ENCODE measurements at regions not wholly inside any gene's neighbourhood (a gene's known extent, or its start where the extent isn't known, plus 50 kb on each side); places are given as distances from the start of the nearest gene placed in this dataset.

DNA sequence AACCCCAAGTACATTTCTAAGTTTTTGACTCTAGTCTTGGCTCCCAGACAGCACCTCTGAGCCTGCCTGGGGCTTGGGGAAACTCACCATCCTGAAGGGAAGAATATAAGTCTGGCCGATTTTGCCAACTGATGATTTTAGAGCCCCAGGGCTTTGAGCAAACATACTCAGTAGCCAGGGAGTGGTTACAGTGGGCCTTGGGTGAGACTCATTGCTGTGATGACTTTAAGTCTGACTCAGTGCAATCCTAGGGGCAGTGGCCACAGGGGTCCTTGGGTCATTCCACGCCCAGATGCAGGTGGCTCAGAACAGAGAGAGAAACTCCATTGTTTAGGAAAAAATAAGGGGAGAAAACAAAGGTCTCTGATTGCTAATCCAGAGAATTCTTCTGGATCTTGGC is 312.0 kb upstream of the EDIL3 start:
- no peak overlapping the region for H3K27ac Mint-ChIP-seq (ENCODE audit: unreplicated experiment)
- H3K4me3 Mint-ChIP-seq (ENCODE audit: unreplicated experiment) = no peak overlapping the region
- H3K36me3 Mint-ChIP-seq (ENCODE audit: unreplicated experiment) = peaks cover 15% of the 10 kb centered on the region

DNA sequence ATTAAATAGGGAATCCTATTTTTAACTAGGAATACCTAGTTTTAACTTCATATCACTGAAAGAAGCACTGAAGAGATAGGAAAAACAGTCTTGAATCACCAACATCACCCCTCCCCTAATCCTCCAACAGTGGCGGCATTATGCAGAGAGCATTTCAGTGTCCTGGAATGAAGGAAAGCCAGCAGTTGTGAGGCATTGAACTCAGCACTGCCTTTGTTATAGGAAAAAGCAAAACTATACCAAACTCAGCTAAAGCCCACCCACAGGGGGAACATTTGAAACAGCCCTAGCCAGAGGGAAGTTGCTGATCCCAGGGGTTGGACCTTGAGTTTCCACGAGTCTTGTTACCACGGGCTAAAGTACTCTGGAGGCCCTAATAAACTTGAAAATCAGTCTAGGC is 310.6 kb upstream of the EDIL3 start:
- Mint-ChIP-seq H3K4me3 (ENCODE audit: unreplicated experiment) (no peak overlapping the region), H3K27me3 (ENCODE audit: unreplicated experiment) (no peaks in the 10 kb centered on the region), H3K4me1 (ENCODE audit: low read depth, unreplicated experiment) (no peaks in the 10 kb centered on the region), H3K27ac (ENCODE audit: unreplicated experiment) (no peak overlapping the region), H3K9me3 (ENCODE audit: unreplicated experiment) (peaks cover 11% of the 10 kb centered on the region), H3K36me3 (ENCODE audit: unreplicated experiment) (peaks cover 15% of the 10 kb centered on the region)
- no peak for DNase-seq
- TF ChIP-seq, protein P1, sequence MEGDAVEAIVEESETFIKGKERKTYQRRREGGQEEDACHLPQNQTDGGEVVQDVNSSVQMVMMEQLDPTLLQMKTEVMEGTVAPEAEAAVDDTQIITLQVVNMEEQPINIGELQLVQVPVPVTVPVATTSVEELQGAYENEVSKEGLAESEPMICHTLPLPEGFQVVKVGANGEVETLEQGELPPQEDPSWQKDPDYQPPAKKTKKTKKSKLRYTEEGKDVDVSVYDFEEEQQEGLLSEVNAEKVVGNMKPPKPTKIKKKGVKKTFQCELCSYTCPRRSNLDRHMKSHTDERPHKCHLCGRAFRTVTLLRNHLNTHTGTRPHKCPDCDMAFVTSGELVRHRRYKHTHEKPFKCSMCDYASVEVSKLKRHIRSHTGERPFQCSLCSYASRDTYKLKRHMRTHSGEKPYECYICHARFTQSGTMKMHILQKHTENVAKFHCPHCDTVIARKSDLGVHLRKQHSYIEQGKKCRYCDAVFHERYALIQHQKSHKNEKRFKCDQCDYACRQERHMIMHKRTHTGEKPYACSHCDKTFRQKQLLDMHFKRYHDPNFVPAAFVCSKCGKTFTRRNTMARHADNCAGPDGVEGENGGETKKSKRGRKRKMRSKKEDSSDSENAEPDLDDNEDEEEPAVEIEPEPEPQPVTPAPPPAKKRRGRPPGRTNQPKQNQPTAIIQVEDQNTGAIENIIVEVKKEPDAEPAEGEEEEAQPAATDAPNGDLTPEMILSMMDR (IDR thresholded peaks at IDR 0.05; ENCODE audit: partially characterized antibody, unreplicated experiment) = no peak

More for the DNA sequence above, 312.0 kb upstream of the EDIL3 start:
- Mint-ChIP-seq H3K9me3 (ENCODE audit: unreplicated experiment) (peaks cover 11% of the 10 kb centered on the region), H3K27me3 (ENCODE audit: unreplicated experiment) (peaks cover 2% of the 10 kb centered on the region), H3K4me1 (ENCODE audit: low read depth, unreplicated experiment) (no peaks in the 10 kb centered on the region)
- DNase-seq = no peak
- TF ChIP-seq, protein P1 (IDR thresholded peaks at IDR 0.05; ENCODE audit: partially characterized antibody, unreplicated experiment) = no peak

DNA sequence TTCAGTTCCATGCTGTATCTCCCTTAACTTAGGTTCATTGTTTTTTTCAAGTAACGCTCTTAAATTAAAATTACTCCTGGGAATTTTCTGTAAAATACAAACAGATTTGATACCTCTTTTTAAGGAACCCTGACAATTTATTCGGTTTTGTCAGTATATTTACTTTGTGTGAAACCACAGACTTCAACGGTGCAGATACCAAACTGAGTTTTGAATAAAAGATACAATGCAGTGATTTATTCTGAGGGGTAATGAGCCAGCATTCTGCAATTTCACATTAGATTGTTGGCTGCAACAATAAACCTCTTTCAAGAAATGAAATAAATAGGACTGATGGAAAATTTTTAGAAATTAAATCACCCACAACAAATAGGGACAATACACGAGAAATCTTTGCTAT is 308.6 kb upstream of the EDIL3 start:
- H3K4me3 Mint-ChIP-seq (ENCODE audit: unreplicated experiment) = no peak overlapping the region
- TF ChIP-seq, protein P1 (IDR thresholded peaks at IDR 0.05; ENCODE audit: partially characterized antibody, unreplicated experiment) = no peak
- no peaks in the 10 kb centered on the region for H3K4me1 Mint-ChIP-seq (ENCODE audit: low read depth, unreplicated experiment)
- no peak overlapping the region for H3K27ac Mint-ChIP-seq (ENCODE audit: unreplicated experiment)
- H3K27me3 Mint-ChIP-seq (ENCODE audit: unreplicated experiment) = no peaks in the 10 kb centered on the region
- H3K9me3 Mint-ChIP-seq (ENCODE audit: unreplicated experiment) = peaks cover under 1% of the 10 kb centered on the region
- peaks cover 5% of the 10 kb centered on the region for H3K36me3 Mint-ChIP-seq (ENCODE audit: unreplicated experiment)
- no peak for DNase-seq

DNA sequence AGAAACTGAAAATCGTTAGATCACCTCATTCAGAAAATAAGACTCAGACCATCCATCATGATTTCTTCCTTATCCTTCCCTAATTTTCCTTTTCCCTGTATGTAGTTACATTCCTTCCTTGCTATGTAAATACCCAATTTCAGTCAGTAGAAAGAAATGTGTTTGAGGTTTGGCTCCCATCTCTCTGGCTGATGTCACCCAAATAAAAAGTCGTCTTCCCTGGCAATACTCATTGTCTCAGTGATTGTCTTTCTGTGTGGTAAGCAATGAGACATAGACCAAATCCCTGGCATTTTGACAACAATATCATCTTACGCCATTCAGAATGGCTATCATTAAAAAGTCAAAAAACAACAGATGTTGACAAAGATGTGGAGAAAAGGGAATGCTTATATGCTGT is 303.9 kb upstream of the EDIL3 start:
- no peaks in the 10 kb centered on the region for H3K27me3 Mint-ChIP-seq (ENCODE audit: unreplicated experiment)
- H3K36me3 Mint-ChIP-seq (ENCODE audit: unreplicated experiment) = no peaks in the 10 kb centered on the region
- H3K27ac Mint-ChIP-seq (ENCODE audit: unreplicated experiment) = no peak overlapping the region
- H3K9me3 Mint-ChIP-seq (ENCODE audit: unreplicated experiment) = no peaks in the 10 kb centered on the region
- TF ChIP-seq, protein P1 (IDR thresholded peaks at IDR 0.05; ENCODE audit: partially characterized antibody, unreplicated experiment) = no peak
- DNase-seq = no peak
- no peaks in the 10 kb centered on the region for H3K4me1 Mint-ChIP-seq (ENCODE audit: low read depth, unreplicated experiment)
- H3K4me3 Mint-ChIP-seq (ENCODE audit: unreplicated experiment) = no peak overlapping the region

DNA sequence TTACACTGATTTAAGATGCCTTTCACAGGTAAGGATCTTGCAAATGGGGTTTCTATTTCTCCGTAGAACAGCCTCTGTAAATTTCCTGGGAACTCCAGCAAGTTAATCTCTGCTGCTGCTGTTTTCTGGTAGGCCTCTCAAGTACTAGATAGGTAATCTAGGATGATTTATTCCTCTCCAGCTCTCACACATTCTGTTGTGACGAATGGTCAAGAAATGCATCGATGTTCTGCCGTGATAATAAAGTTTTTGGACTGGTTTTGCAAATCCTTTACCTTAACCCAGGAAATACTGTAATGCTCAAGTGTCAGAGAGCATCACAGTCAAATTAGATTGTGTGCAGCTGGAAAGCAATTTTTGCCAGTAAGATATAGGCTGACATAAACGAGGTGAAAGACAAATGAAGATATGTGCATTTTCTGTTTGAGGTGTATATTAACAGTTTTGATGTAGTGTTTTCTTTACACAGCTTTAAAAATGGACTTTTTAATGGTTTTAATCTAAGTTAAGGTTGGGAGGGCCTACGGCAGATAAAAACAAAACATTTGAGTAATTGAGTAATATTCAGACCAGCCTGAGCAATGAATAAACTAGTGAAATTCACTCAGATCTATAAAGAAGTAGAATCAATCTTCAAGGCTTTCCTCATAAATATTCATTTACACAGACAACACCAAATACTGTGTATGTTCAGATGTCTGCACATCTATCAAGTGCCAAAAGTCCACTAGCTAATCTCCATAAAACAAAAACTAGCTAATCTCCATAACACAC is 300.6 kb upstream of the EDIL3 start:
- Mint-ChIP-seq H3K4me1 (ENCODE audit: low read depth, unreplicated experiment) (no peaks in the 10 kb centered on the region), H3K4me3 (ENCODE audit: unreplicated experiment) (no peak overlapping the region), H3K36me3 (ENCODE audit: unreplicated experiment) (no peaks in the 10 kb centered on the region), H3K9me3 (ENCODE audit: unreplicated experiment) (no peaks in the 10 kb centered on the region), H3K27me3 (ENCODE audit: unreplicated experiment) (no peaks in the 10 kb centered on the region), H3K27ac (ENCODE audit: unreplicated experiment) (no peak overlapping the region)
- no peak for DNase-seq
- TF ChIP-seq, protein P1 (IDR thresholded peaks at IDR 0.05; ENCODE audit: partially characterized antibody, unreplicated experiment) = no peak

All from glutamatergic neuron (in vitro differentiated cells).